ENCODE measurements at regions not wholly inside any gene's neighbourhood (a gene's known extent, or its start where the extent isn't known, plus 50 kb on each side); places are given as distances from the start of the nearest gene placed in this dataset.

- Histone ChIP-seq H3K36me3 (replicated peaks; ENCODE audit: low read depth, low read length) (no peaks in the 10 kb centered on the region), H3K4me2 (ENCODE audit: low read length) (no peak overlapping the region), H4K20me1 (ENCODE audit: insufficient read depth, low read length) (no peaks in the 10 kb centered on the region), H3K9me3 (ENCODE audit: insufficient read depth, low read length) (no peaks in the 10 kb centered on the region), H3K27ac (ENCODE audit: low read length) (no peak overlapping the region), H3K4me3 (ENCODE audit: low read length) (no peak overlapping the region), H3K79me2 (ENCODE audit: low read length) (no peaks in the 10 kb centered on the region), H3K4me1 (ENCODE audit: low read length) (no peaks in the 10 kb centered on the region), H3K27me3 (ENCODE audit: low read depth, low read length) (no peaks in the 10 kb centered on the region), H2AFZ (ENCODE audit: low read depth, low read length) (no peak overlapping the region), H3K9ac (ENCODE audit: low read length) (no peak overlapping the region)
- TF ChIP-seq EZH2phosphoT487 (IDR thresholded peaks at IDR 0.05; ENCODE audit: low read depth) (no peak), CTCF (IDR thresholded peaks at IDR 0.05; ENCODE audit: low read depth, low read length) (no peak)
Measured at GRCh38 chr9:31573561-31573960, 810.9 kb upstream of the ACO1 start.

- no peak overlapping the region for H3K9ac ChIP-seq (ENCODE audit: low read length)
Measured at GRCh38 chr9:31574006-31574765, 810.3 kb upstream of the ACO1 start.

GRCh38 chr9:31582071-31582470 lies 802.4 kb upstream of the ACO1 start:
- Histone ChIP-seq H2AFZ (ENCODE audit: low read depth, low read length) (no peak overlapping the region), H4K20me1 (ENCODE audit: insufficient read depth, low read length) (no peaks in the 10 kb centered on the region), H3K4me2 (ENCODE audit: low read length) (no peak overlapping the region), H3K4me1 (ENCODE audit: low read length) (no peaks in the 10 kb centered on the region), H3K9ac (ENCODE audit: low read length) (no peak overlapping the region), H3K4me3 (ENCODE audit: low read length) (no peak overlapping the region), H3K27ac (ENCODE audit: low read length) (no peak overlapping the region), H3K9me3 (ENCODE audit: insufficient read depth, low read length) (no peaks in the 10 kb centered on the region), H3K79me2 (ENCODE audit: low read length) (no peaks in the 10 kb centered on the region), H3K36me3 (replicated peaks; ENCODE audit: low read depth, low read length) (no peaks in the 10 kb centered on the region), H3K27me3 (ENCODE audit: low read depth, low read length) (no peaks in the 10 kb centered on the region)
- no peak for TF ChIP-seq EZH2phosphoT487 (IDR thresholded peaks at IDR 0.05; ENCODE audit: low read depth)
- TF ChIP-seq CTCF (IDR thresholded peaks at IDR 0.05; ENCODE audit: low read depth, low read length) = no peak

More at GRCh38 chr9:31574006-31574765, 810.3 kb upstream of the ACO1 start:
- Histone ChIP-seq H4K20me1 (ENCODE audit: insufficient read depth, low read length) (no peaks in the 10 kb centered on the region), H2AFZ (ENCODE audit: low read depth, low read length) (no peak overlapping the region), H3K4me2 (ENCODE audit: low read length) (no peak overlapping the region), H3K9me3 (ENCODE audit: insufficient read depth, low read length) (no peaks in the 10 kb centered on the region), H3K79me2 (ENCODE audit: low read length) (no peaks in the 10 kb centered on the region), H3K36me3 (replicated peaks; ENCODE audit: low read depth, low read length) (no peaks in the 10 kb centered on the region), H3K27me3 (ENCODE audit: low read depth, low read length) (no peaks in the 10 kb centered on the region), H3K4me1 (ENCODE audit: low read length) (no peaks in the 10 kb centered on the region), H3K4me3 (ENCODE audit: low read length) (no peak overlapping the region), H3K27ac (ENCODE audit: low read length) (no peak overlapping the region)
- no peak for TF ChIP-seq EZH2phosphoT487 (IDR thresholded peaks at IDR 0.05; ENCODE audit: low read depth)
- TF ChIP-seq CTCF (IDR thresholded peaks at IDR 0.05; ENCODE audit: low read depth, low read length) = no peak

- Histone ChIP-seq H3K36me3 (replicated peaks; ENCODE audit: low read depth, low read length) (no peaks in the 10 kb centered on the region), H4K20me1 (ENCODE audit: insufficient read depth, low read length) (no peaks in the 10 kb centered on the region), H3K4me1 (ENCODE audit: low read length) (no peaks in the 10 kb centered on the region), H3K9ac (ENCODE audit: low read length) (no peak overlapping the region), H3K4me2 (ENCODE audit: low read length) (no peak overlapping the region), H3K27ac (ENCODE audit: low read length) (no peak overlapping the region), H3K79me2 (ENCODE audit: low read length) (no peaks in the 10 kb centered on the region), H3K9me3 (ENCODE audit: insufficient read depth, low read length) (no peaks in the 10 kb centered on the region), H3K27me3 (ENCODE audit: low read depth, low read length) (no peaks in the 10 kb centered on the region), H3K4me3 (ENCODE audit: low read length) (no peak overlapping the region), H2AFZ (ENCODE audit: low read depth, low read length) (no peak overlapping the region)
- TF ChIP-seq EZH2phosphoT487 (IDR thresholded peaks at IDR 0.05; ENCODE audit: low read depth) (no peak), CTCF (IDR thresholded peaks at IDR 0.05; ENCODE audit: low read depth, low read length) (no peak)
Measured at GRCh38 chr9:31582561-31582960, 801.9 kb upstream of the ACO1 start.
